Fibroblast of the aortic adventitia (primary cell): ENCODE measurements at regions not wholly inside any gene's neighbourhood (a gene's known extent, or its start where the extent isn't known, plus 50 kb on each side); places are given as distances from the start of the nearest gene placed in this dataset.
A peak's percentile ranks its signal among the peaks of the same experiment; 100 is the strongest.
"Not testable (repeated sequence)": the region's sequence is repeated elsewhere in the genome, so short reads cannot be mapped to it uniquely, and the experiment has no call there.

Experiments
- DNase-seq: peaks from one replicate; pipeline ENCODE4 v3.0.0-alpha.2; 2010; ENCODE audit warnings: low read depth
- H3K4me3 ChIP-seq: 2 replicates; pipeline ENCODE4 v1.5.1; 2011; ENCODE audit warnings: low read depth, mild to moderate bottlenecking, control low read depth, low read length, moderate library complexity
- CTCF ChIP-seq: IDR thresholded peaks from 2 replicates; pipeline ENCODE4 v1.5.1; 2011; ENCODE audit warnings: mild to moderate bottlenecking, low read length, control low read depth, inconsistent platforms; ENCODE audit not compliant: insufficient read depth

- no peak for TF ChIP-seq CTCF
- DNase-seq = peak; percentile 9
- no peak overlapping the region for H3K4me3 ChIP-seq
These were observed 610.5 kb downstream of the HTR1B start for GRCh38 chr6:76852776-76853175.

DNA sequence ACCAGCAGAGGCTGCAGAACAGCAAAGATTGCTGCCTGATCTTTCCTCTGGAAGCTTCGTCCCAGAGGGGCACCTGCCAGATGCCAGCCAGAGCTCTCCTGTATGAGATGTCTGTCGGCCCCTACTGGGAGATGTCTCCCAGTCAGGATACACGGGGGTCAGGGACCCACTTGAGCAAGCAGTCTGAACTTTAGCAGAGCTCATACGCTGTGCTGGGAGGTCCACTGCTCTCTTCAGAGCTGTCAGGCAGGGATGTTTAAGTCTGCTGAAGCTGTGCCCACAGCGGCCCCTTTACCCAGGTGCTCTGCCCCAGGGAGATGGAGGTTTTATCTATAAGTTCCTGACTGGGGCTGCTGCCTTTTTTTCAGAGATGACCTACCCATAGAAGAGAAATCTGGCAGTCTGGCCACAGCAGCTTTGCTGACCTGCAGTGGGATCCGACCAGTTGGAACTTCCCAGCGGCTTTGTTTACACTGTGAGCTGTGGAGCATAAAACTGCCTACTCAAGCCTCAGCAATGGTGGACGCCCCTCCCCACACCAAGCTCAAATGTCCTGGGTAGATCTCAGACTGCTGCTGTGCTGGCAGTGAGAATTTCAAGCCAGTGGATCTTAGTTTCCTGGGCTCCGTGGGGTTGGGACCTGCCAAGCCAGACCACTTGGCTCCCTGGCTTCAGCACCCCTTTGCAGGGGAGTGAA, 613.9 kb downstream of the HTR1B start:
- DNase-seq = not testable (repeated sequence)

GRCh38 chr6:76843054-76843822, 620.1 kb downstream of the HTR1B start:
- no peak overlapping the region for H3K4me3 ChIP-seq
- peak; percentile 19 for DNase-seq
- no peak for TF ChIP-seq CTCF

More for the DNA sequence above, 613.9 kb downstream of the HTR1B start:
- not testable (repeated sequence) for H3K4me3 ChIP-seq

DNA sequence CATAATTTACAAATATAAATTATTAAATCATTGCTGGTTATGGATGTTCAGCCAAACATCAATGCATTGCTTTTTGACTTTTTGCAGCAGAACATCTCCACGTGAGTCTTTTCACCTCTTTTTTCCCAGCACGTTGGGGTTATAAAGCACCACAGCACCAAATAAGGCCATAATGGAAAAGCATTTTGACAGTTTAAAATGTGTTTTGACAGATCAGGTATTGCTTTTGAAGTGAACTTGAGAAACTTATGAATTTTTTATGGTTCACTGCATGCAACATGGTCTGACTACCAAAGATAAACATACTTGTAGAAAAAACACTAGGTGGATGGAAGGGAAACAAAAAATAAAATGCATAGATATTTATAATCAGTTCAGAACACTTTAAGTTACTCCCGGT, 622.4 kb downstream of the HTR1B start:
- no peak overlapping the region for H3K4me3 ChIP-seq
- no peak for TF ChIP-seq CTCF
- DNase-seq = no peak

- no peak for TF ChIP-seq CTCF
- no peak overlapping the region for H3K4me3 ChIP-seq
- DNase-seq = no peak
These were observed 623.1 kb downstream of the HTR1B start for GRCh38 chr6:76840041-76840745.

DNA sequence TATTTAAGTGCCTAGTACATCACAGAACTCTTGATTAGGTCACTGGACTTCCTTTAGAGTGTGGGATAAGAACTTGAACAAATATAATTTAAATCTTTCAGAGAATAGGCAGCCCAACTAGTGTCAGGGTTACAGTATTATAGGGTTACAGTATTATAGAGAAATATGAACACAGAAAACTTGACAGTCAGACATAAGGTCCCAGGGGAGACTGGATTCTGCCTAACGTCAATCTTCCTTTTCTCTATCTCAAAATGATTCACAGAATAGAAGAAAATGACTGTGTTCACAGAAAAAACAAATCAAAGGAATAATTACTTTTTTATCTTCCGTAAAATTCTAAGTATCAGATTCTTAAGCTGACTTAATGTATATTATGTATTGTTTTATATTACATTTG, 623.8 kb downstream of the HTR1B start:
- no peak overlapping the region for H3K4me3 ChIP-seq
- no peak for TF ChIP-seq CTCF

DNA sequence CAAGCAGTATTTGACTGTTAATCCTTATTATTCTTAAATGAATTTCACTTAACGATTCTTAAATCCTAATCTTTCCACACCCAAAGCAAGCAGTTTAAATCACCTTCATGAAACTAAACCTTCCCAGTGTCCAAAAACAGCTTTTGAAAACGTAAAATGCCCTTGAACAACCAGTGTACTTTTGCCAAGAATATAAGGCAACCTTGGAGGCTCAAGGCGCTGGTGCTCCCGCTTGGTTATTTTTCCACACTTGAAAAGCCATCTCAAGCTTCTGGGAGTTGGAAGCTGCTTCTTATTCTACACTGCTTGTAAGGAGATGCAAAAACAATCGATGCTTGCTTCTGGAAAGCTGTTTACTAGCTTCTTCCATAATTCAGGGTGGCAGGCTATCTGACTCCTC, 625.7 kb downstream of the HTR1B start:
- DNase-seq = no peak
- H3K4me3 ChIP-seq = no peak overlapping the region
- TF ChIP-seq CTCF = no peak

More for the DNA sequence above, 623.8 kb downstream of the HTR1B start:
- no peak for DNase-seq
